ENCODE measurements at regions not wholly inside any gene's neighbourhood (a gene's known extent, or its start where the extent isn't known, plus 50 kb on each side); places are given as distances from the start of the nearest gene placed in this dataset.

- no peak for TF ChIP-seq CTCF (IDR thresholded peaks at IDR 0.05; ENCODE audit: borderline replicate concordance, insufficient read depth, low read depth, low read length)
- H3K4me3 ChIP-seq (ENCODE audit: low read depth, low read length): no peak overlapping the region
Observed at GRCh38 chr2:136420346-136420745, 302.4 kb upstream of the CXCR4 start.

- no peak for TF ChIP-seq CTCF (IDR thresholded peaks at IDR 0.05; ENCODE audit: borderline replicate concordance, insufficient read depth, low read depth, low read length)
- H3K4me3 ChIP-seq (ENCODE audit: low read depth, low read length): no peak overlapping the region
Observed at GRCh38 chr2:136411946-136412345, 294.0 kb upstream of the CXCR4 start.

GRCh38 chr2:136410673-136411072 is 292.7 kb upstream of the CXCR4 start:
- TF ChIP-seq CTCF (IDR thresholded peaks at IDR 0.05; ENCODE audit: borderline replicate concordance, insufficient read depth, low read depth, low read length): no peak
- no peak overlapping the region for H3K4me3 ChIP-seq (ENCODE audit: low read depth, low read length)

GRCh38 chr2:136408795-136409194 is 290.8 kb upstream of the CXCR4 start:
- TF ChIP-seq CTCF (IDR thresholded peaks at IDR 0.05; ENCODE audit: borderline replicate concordance, insufficient read depth, low read depth, low read length): no peak
- no peak overlapping the region for H3K4me3 ChIP-seq (ENCODE audit: low read depth, low read length)

GRCh38 chr2:136407952-136408318 is 290.0 kb upstream of the CXCR4 start:
- no peak for TF ChIP-seq CTCF (IDR thresholded peaks at IDR 0.05; ENCODE audit: borderline replicate concordance, insufficient read depth, low read depth, low read length)
- H3K4me3 ChIP-seq (ENCODE audit: low read depth, low read length): no peak overlapping the region

- TF ChIP-seq CTCF (IDR thresholded peaks at IDR 0.05; ENCODE audit: borderline replicate concordance, insufficient read depth, low read depth, low read length): no peak
- H3K4me3 ChIP-seq (ENCODE audit: low read depth, low read length): no peak overlapping the region
Observed at GRCh38 chr2:136407117-136407951, 289.4 kb upstream of the CXCR4 start.

- TF ChIP-seq CTCF (IDR thresholded peaks at IDR 0.05; ENCODE audit: borderline replicate concordance, insufficient read depth, low read depth, low read length): no peak
- no peak overlapping the region for H3K4me3 ChIP-seq (ENCODE audit: low read depth, low read length)
Observed at GRCh38 chr2:136404925-136405324, 287.0 kb upstream of the CXCR4 start.
